HG03442 (cell line): ENCODE measurements at regions not wholly inside any gene's neighbourhood (a gene's known extent, or its start where the extent isn't known, plus 50 kb on each side); places are given as distances from the start of the nearest gene placed in this dataset.
"Not testable (repeated sequence)": the region's sequence is repeated elsewhere in the genome, so short reads cannot be mapped to it uniquely, and the experiment has no call there.

ENCODE experiments used
- ATAC-seq: cut with Tn5 transposase; IDR thresholded peaks from one replicate; pipeline ENCODE4 v1.9.1; 2021; ENCODE audit warnings: mild to moderate bottlenecking, moderate library complexity; ENCODE audit not compliant: unreplicated experiment

DNA sequence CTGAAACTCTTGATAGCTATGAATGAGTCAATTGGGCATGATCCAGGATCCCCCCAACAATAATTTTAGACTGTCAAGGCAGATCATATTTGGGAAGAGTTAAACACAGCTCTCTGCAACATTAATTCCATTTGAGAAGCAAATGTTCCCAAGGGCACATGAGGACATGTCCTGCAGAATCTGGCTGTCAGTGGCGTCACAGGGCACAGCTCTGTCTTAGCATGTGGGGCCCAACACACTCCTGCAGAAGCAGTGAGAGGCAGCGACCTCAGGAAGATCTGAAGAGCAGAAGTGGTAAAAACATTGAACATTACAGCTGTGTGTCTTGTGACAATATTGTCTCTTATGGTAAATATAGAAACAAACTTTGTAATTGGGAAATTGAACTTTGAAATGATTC is 197.1 kb upstream of the PBX1 start:
- no peak for ATAC-seq

DNA sequence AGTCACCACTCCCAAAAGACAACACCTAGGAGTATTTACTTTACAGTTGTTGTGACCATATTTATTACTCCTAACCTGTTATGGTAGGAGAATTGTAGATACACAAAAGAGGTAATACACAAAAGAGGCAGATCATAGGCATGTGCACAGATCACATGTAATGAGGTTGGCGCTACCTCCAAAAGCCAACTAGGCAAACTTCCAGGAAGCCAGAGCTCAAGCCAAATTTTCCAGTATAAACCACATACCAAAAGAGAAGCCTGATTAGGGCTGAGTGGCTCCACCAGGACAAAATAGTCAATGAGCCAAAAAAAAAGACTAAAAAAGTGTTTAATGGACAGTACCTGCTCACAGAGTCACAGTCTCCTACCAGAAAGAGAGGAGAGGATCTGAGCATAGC is 195.0 kb upstream of the PBX1 start:
- no peak for ATAC-seq

- no peak for ATAC-seq
Observed at GRCh38 chr1:164366014-164366413, 193.0 kb upstream of the PBX1 start.

GRCh38 chr1:164369698-164370365 is 189.2 kb upstream of the PBX1 start:
- ATAC-seq: no peak

DNA sequence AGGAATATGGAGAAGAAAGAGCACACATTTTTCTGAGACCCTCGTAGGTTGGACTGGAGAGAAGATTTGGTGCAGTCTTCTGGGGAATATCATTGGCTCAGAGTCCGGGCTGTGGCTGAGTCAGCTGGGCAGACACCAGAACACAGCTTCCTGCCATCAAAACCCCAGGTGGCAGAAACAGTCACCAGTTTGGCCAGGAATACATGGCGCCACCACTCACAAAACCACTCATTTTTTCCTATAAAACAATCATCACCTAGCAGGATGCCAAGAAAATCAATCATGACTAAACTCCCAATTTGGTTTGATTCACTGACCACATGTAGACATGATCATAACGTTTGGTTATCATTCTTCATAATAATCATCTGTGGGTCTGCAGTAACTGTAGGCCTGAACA is 178.1 kb upstream of the PBX1 start:
- ATAC-seq: no peak

GRCh38 chr1:164382384-164382783 is 176.6 kb upstream of the PBX1 start:
- no peak for ATAC-seq

GRCh38 chr1:164384262-164384661 is 174.7 kb upstream of the PBX1 start:
- no peak for ATAC-seq

DNA sequence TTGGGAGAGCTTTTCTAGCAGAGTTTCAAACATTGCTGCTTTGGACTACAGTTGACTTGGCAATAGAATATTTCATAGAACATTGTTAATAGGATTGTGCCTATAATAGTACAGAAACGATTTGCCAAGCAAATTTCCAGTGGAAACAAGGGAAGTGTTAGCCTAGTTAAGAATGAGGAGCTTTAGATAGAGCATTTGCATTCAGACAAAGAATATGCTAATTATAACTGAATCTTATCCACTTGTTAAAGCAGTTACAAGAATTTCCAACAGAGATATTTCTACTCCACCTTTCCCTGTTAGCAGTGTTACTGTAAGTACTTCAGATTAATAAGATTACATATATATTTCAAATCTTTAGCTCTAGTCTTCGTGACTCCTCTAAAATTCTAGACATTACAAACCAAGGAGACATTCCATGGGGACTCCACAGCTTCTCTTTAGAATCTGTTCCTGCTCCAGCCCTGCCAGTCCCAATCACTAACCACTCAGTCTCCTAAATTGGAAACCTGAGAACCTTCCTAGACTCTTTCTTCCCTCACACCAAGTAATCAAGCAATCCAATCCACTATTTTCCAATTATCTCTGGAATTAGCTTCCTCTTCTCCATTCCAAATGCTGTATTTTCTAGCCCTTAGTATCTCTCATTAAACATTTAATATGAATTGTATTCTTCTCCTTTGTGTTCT is 141.8 kb upstream of the PBX1 start:
- ATAC-seq: no peak

- ATAC-seq: no peak
Observed at GRCh38 chr1:164423136-164423535, 135.8 kb upstream of the PBX1 start.

GRCh38 chr1:164433141-164433817 is 125.7 kb upstream of the PBX1 start:
- ATAC-seq: no peak

GRCh38 chr1:164433818-164434170 is 125.2 kb upstream of the PBX1 start:
- ATAC-seq: no peak

- no peak for ATAC-seq
Observed at GRCh38 chr1:164440232-164440631, 118.8 kb upstream of the PBX1 start.

DNA sequence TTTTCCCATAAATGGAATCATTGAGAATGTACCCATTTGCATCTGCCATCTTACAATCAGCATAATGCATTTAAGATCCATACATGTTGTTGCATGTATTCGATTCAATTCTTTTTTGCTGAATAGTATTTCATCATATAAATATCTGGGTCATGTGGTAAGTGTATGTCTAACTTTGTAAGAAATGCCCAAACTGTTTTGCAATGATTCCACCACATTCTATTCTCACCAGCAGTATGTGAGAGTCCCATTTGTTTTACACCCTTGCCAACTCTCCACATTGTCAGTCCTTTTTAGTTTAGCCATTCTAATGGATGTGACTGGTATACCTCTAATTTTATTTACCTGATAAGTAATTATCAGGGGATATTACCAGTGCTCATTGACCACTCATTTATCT is 115.8 kb upstream of the PBX1 start:
- no peak for ATAC-seq

- no peak for ATAC-seq
Observed at GRCh38 chr1:164443836-164444235, 115.1 kb upstream of the PBX1 start.

GRCh38 chr1:164446020-164446419 is 113.0 kb upstream of the PBX1 start:
- ATAC-seq: no peak

DNA sequence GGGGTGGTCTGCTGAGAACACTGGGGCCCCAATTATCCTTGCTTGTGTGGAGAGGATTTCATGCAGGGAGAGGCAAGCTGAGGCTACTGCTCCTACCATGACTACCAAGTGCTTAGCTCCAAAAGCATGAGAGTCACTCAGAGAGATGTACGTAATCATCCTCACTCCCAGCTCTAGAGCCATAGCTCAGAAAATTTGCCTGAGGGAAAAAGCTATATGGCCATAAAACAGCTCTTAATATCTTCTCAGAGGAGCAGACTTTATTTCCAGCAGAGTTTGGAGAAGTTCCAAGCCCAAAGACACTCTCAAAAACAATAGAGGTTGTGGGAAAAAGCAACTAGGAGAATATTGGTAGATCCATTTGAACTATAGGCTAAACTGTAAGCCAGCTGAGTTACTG is 106.4 kb upstream of the PBX1 start:
- ATAC-seq: no peak

- ATAC-seq: no peak
Observed at GRCh38 chr1:164456272-164456671, 102.7 kb upstream of the PBX1 start.

GRCh38 chr1:164459176-164459575 is 99.8 kb upstream of the PBX1 start:
- ATAC-seq: not testable (repeated sequence)

GRCh38 chr1:164466001-164466421 is 93.0 kb upstream of the PBX1 start:
- no peak for ATAC-seq

GRCh38 chr1:164466429-164466828 is 92.6 kb upstream of the PBX1 start:
- ATAC-seq: no peak

DNA sequence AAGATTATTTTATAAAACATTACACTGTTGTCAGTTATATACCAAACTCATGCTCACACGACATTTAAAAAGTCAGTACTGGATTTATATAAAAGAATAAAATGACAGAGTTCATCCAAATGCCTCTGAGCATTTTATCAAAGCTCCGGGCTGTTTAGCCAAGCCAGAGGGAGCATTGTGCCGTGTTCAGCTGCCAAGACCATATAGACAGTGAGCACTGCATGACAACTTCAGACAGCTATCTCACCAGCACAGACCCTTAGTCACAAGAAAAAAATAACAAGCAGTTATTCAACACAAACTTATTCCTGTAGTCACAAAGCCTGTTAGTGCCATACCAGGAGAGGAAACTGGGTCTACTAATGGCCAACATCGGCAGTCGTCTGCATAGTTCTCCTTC is 88.0 kb upstream of the PBX1 start:
- no peak for ATAC-seq

- ATAC-seq: no peak
Observed at GRCh38 chr1:164472841-164473240, 86.1 kb upstream of the PBX1 start.
